C4-2B (cell line): ENCODE measurements at regions not wholly inside any gene's neighbourhood (a gene's known extent, or its start where the extent isn't known, plus 50 kb on each side); places are given as distances from the start of the nearest gene placed in this dataset.

Experiments used
- ZFX ChIP-seq: fragments of 450-650 bp; IDR thresholded peaks from 2 replicates; pipeline ENCODE4 v1.6.1; 2017
- TF ChIP-seq, protein P1 (sequence below): fragments of 450-650 bp; conservative IDR thresholded peaks from 2 replicates; pipeline ENCODE4 v1.5.1; 2017; ENCODE audit warnings: mild to moderate bottlenecking

DNA sequence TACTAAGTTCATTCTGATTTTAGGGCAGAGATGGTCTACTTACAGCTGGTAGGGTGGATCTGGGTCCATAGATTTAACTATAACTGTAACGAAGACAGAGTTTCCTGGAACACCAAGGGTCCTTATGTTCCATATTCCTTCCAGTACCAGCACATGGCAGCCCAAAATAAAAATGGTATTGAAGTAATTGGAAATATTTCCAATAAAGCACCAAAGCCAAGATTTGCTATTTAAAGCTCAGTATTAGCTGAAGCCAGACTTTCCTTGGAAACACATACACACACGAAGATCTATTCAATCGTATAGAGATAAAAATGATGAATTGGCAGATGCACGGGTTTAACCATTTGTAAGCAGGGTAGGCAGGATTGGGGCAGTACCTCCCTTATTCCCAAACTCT is 289.1 kb upstream of the SORCS1 start:
- TF ChIP-seq, protein P1, sequence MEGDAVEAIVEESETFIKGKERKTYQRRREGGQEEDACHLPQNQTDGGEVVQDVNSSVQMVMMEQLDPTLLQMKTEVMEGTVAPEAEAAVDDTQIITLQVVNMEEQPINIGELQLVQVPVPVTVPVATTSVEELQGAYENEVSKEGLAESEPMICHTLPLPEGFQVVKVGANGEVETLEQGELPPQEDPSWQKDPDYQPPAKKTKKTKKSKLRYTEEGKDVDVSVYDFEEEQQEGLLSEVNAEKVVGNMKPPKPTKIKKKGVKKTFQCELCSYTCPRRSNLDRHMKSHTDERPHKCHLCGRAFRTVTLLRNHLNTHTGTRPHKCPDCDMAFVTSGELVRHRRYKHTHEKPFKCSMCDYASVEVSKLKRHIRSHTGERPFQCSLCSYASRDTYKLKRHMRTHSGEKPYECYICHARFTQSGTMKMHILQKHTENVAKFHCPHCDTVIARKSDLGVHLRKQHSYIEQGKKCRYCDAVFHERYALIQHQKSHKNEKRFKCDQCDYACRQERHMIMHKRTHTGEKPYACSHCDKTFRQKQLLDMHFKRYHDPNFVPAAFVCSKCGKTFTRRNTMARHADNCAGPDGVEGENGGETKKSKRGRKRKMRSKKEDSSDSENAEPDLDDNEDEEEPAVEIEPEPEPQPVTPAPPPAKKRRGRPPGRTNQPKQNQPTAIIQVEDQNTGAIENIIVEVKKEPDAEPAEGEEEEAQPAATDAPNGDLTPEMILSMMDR: no peak
- no peak for TF ChIP-seq ZFX
